Gastroesophageal sphincter (tissue), 4 donors: ENCODE measurements at regions not wholly inside any gene's neighbourhood (a gene's known extent, or its start where the extent isn't known, plus 50 kb on each side); places are given as distances from the start of the nearest gene placed in this dataset.

Experiments
- ATAC-seq: fragments of 150-250 bp; one replicate; pipeline ENCODE4 v1.9.1; 2016; ENCODE audit warnings: mild to moderate bottlenecking, moderate library complexity
- H3K27ac ChIP-seq, 4 donors: fragments of 200-600 bp; sonication (generic) in 3 of 4; 1 replicate in 3 of 4; 2 replicates in 1 of 4; pipeline ENCODE4 v1.5.1; 2016 to 2019
- H3K27me3 ChIP-seq: fragments of 200-600 bp; sonication (generic); one replicate; pipeline ENCODE4 v1.5.1; 2019
- H3K36me3 ChIP-seq, 2 donors: fragments of 200-600 bp; sonication (generic); one replicate each; pipeline ENCODE4 v1.5.1; 2019; ENCODE audit warnings: control low read depth in 1 of 2
- H3K4me1 ChIP-seq, 3 donors: fragments of 200-600 bp; sonication (generic); 1 replicate in 2 of 3; 2 replicates in 1 of 3; pipeline ENCODE4 v1.5.1; 2016 to 2019; ENCODE audit warnings: control low read depth in 2 of 3
- H3K4me3 ChIP-seq, 2 donors: fragments of 200-600 bp; sonication (generic); one replicate each; pipeline ENCODE4 v1.5.1; 2019; ENCODE audit warnings: mild to moderate bottlenecking in 1 of 2, moderate library complexity in 1 of 2
- H3K9me3 ChIP-seq, 3 donors: fragments of 200-600 bp; sonication (generic); one replicate each; pipeline ENCODE4 v1.5.1; 2017 to 2019; ENCODE audit warnings: control low read depth in 2 of 3
- CTCF ChIP-seq, 4 experiments: fragments of 200-600 bp in 2 of 4; fragments of 450-650 bp in 2 of 4; sonication (generic) in 1 of 4; IDR thresholded peaks; one replicate each; pipeline ENCODE4 v1.5.1; 2017 to 2019; ENCODE audit warnings: antibody characterized with exemption in 4 of 4, mild to moderate bottlenecking in 2 of 4, moderate library complexity in 2 of 4
- EP300 ChIP-seq: sonication (generic); formaldehyde crosslinking; IDR thresholded peaks from one replicate; pipeline ENCODE4 v1.6.1; 2017; ENCODE audit warnings: antibody characterized with exemption, mild to moderate bottlenecking
- POLR2A ChIP-seq, 2 donors: fragments of 450-650 bp; IDR thresholded peaks; one replicate each; pipeline ENCODE4 v1.6.1; 2017; ENCODE audit warnings: antibody characterized with exemption in 2 of 2, mild to moderate bottlenecking in 2 of 2, moderate library complexity in 1 of 2
- POLR2AphosphoS5 ChIP-seq: sonication (generic); formaldehyde crosslinking; IDR thresholded peaks from one replicate; pipeline ENCODE4 v1.6.1; 2017; ENCODE audit warnings: antibody characterized with exemption
- WGBS, 2 donors: methylation state at CpG; one replicate each; pipeline ENCODE4 v1.1.5; 2018; ENCODE audit warnings: low coverage in 1 of 2; 5-methylcytosine and 5-hydroxymethylcytosine counted together

DNA sequence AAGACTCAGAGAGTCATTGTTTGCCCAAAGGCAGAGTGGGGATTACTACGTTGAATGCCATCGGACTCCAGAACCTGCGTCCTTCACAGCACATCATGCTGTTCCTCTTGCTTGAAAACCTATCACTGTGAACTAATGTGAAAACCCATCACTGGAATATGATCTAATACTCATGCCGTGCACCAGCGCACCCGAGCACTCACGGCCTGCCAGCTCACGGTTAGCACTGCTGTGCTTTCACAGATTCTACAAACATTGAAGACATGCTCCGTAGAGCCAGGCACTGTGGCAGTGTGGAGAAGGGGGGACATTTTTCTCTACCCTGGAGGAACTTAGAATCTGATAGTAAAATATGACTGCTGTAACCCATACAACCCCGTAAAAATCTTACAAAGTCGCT lies 350.4 kb downstream of the C16orf95 start:
- H3K27me3 ChIP-seq: peaks cover 56% of the 10 kb centered on the region
- H3K9me3 ChIP-seq: peaks cover 0 to 12% (median 0%) of the 10 kb centered on the region in 3 donors
- no peak overlapping the region for H3K27ac ChIP-seq
- ATAC-seq: no peak
- no peak overlapping the region for H3K4me3 ChIP-seq
- H3K36me3 ChIP-seq: no peaks in the 10 kb centered on the region
- 80 to 96% methylated on average over 2 to 10 of the region's 11 CpGs for WGBS, 2 donors
- no peak for TF ChIP-seq CTCF (IDR thresholded peaks at IDR 0.05)
- H3K4me1 ChIP-seq: no peaks in the 10 kb centered on the region

DNA sequence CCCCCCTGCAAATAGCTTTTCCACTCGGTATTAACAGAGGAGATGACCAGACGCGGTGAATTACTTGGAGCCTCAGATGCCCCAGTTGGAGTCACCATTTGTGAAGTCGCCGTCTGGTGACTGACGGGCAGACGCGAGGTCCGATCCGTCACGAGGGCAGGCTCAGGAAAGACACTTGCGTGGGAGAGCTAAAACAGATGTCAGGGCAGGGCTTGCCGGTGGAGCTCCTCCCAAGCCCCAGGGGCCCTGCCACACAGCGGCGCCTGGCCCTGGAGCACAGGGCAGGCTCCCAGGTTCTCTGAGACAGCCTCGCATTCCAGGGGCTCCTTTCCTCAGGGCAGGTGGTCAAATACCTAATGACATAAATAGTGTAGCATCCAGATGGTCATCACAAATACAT lies 348.3 kb downstream of the C16orf95 start:
- H3K4me1 ChIP-seq: no peaks in the 10 kb centered on the region
- peaks cover 40% of the 10 kb centered on the region for H3K27me3 ChIP-seq
- no peak overlapping the region for H3K4me3 ChIP-seq
- ATAC-seq: no peak
- 20 to 70% methylated on average over 1 to 4 of the region's 16 CpGs for WGBS, 2 donors
- H3K27ac ChIP-seq: no peak overlapping the region
- TF ChIP-seq EP300: no peak
- TF ChIP-seq POLR2A (IDR thresholded peaks at IDR 0.05): no peak
- TF ChIP-seq POLR2AphosphoS5: no peak
- peaks cover 0 to 12% (median 0%) of the 10 kb centered on the region in 3 donors for H3K9me3 ChIP-seq
- no peaks in the 10 kb centered on the region for H3K36me3 ChIP-seq

DNA sequence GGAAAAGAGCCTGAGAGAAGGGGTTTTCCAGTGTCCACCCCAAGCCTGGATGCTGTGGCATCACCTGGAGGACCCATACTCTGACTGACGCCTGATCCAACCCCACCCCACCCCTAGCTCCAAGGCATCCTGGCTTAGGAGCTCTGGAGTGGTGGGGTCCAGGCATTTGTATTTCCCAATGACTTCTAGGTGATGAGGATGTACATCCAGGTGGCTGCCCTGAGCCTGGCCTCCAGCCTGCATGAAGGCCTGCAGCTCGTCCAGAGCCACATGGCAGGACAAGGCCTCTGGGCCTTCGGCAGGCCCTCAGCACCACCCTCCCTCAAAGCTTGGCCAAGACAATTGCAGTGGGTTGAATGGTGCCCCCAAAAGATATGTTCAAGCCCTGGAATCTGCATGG lies 347.5 kb downstream of the C16orf95 start:
- Histone ChIP-seq H3K9me3 (peaks cover 0 to 19% (median 0%) of the 10 kb centered on the region in 3 donors), H3K27ac (no peak overlapping the region), H3K36me3 (no peaks in the 10 kb centered on the region), H3K4me3 (no peak overlapping the region), H3K4me1 (no peaks in the 10 kb centered on the region), H3K27me3 (peaks cover 32% of the 10 kb centered on the region)
- 80 to 100% methylated on average over 1 of the region's 3 CpGs for WGBS, 2 donors
- TF ChIP-seq EP300 (no peak), CTCF (IDR thresholded peaks at IDR 0.05) (no peak), POLR2A (IDR thresholded peaks at IDR 0.05) (no peak), POLR2AphosphoS5 (no peak)
- no peak for ATAC-seq

- WGBS, 2 donors: 89 to 98% methylated on average over 3 to 4 of the region's 6 CpGs
- Histone ChIP-seq H3K27me3 (peaks cover 27% of the 10 kb centered on the region), H3K27ac (no peak overlapping the region), H3K4me1 (no peaks in the 10 kb centered on the region), H3K9me3 (peaks cover 0 to 19% (median 0%) of the 10 kb centered on the region in 3 donors), H3K36me3 (no peaks in the 10 kb centered on the region), H3K4me3 (no peak overlapping the region)
- no peak for ATAC-seq
- TF ChIP-seq EP300: no peak
- TF ChIP-seq CTCF (IDR thresholded peaks at IDR 0.05): no peak
- TF ChIP-seq POLR2AphosphoS5: no peak
- TF ChIP-seq POLR2A (IDR thresholded peaks at IDR 0.05): no peak
Measured at GRCh38 chr16:86970279-86970678, 346.9 kb downstream of the C16orf95 start.

DNA sequence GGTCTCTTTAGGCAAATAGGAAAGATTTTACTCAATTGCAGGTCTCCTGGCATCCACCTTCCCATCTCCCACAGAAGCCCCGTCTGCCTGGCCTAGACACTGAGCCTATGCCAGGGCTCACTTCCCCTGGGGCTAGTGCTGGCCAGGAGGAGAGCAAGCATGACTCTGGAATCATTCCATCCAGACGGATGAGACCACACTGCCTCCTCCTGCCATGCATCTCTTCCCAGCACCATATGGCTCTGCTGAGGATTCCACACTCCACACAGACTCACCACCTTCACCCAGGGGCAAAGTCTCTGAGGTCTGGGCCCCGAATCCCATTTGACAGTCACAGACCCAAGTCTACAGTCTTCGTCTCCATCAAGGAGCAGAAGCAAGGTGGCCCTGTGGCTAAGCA lies 346.5 kb downstream of the C16orf95 start:
- H3K36me3 ChIP-seq: no peaks in the 10 kb centered on the region
- no peak for ATAC-seq
- H3K4me1 ChIP-seq: no peaks in the 10 kb centered on the region
- peaks cover 27% of the 10 kb centered on the region for H3K27me3 ChIP-seq
- WGBS, 2 donors: 40 to 100% methylated on average over 1 of the region's 4 CpGs
- TF ChIP-seq CTCF (IDR thresholded peaks at IDR 0.05): no peak
- TF ChIP-seq POLR2AphosphoS5: no peak
- no peak overlapping the region for H3K4me3 ChIP-seq
- H3K27ac ChIP-seq: no peak overlapping the region
- H3K9me3 ChIP-seq: peaks cover 0 to 19% (median 0%) of the 10 kb centered on the region in 3 donors

- H3K27ac ChIP-seq: no peak overlapping the region
- H3K4me1 ChIP-seq: no peaks in the 10 kb centered on the region
- H3K4me3 ChIP-seq: no peak overlapping the region
- no peak for ATAC-seq
- peaks cover 0 to 19% (median 0%) of the 10 kb centered on the region in 3 donors for H3K9me3 ChIP-seq
- TF ChIP-seq CTCF (IDR thresholded peaks at IDR 0.05) (no peak), POLR2AphosphoS5 (no peak), POLR2A (IDR thresholded peaks at IDR 0.05) (no peak), EP300 (no peak)
- no CpG with 5 or more reads among the region's 8 CpGs for WGBS, 2 donors
- H3K27me3 ChIP-seq: peaks cover 27% of the 10 kb centered on the region
- H3K36me3 ChIP-seq: no peaks in the 10 kb centered on the region
Measured at GRCh38 chr16:86971251-86971650, 345.9 kb downstream of the C16orf95 start.
